Smooth muscle cell (in vitro differentiated cells): ENCODE measurements at regions not wholly inside any gene's neighbourhood (a gene's known extent, or its start where the extent isn't known, plus 50 kb on each side); places are given as distances from the start of the nearest gene placed in this dataset.

ENCODE experiments used
- DNase-seq: peaks from one replicate; lab custom pipeline; 2025; ENCODE audit not compliant: unreplicated experiment; lab: John Stamatoyannopoulos, UW
- H2AFZ ChIP-seq: fragments of 200-600 bp; sonication (generic); 2 replicates; pipeline ENCODE4 v1.6.0; 2016; ENCODE audit warnings: antibody characterized with exemption, low read depth, mild to moderate bottlenecking
- H3F3A ChIP-seq: fragments of 200-600 bp; sonication (generic); 2 replicates; pipeline ENCODE4 v1.6.0; 2017; ENCODE audit warnings: antibody characterized with exemption, low read depth
- H3K27ac ChIP-seq: fragments of 200-600 bp; sonication (generic); 2 replicates; pipeline ENCODE4 v1.5.1; 2016; ENCODE audit warnings: low read depth, mild to moderate bottlenecking
- H3K27me3 ChIP-seq: fragments of 200-600 bp; sonication (generic); 2 replicates; pipeline ENCODE4 v1.6.1; 2016; ENCODE audit warnings: low read depth, mild to moderate bottlenecking
- H3K36me3 ChIP-seq: fragments of 200-600 bp; sonication (generic); 2 replicates; pipeline ENCODE4 v1.5.1; 2016; ENCODE audit warnings: low read depth
- H3K4me1 ChIP-seq: fragments of 200-600 bp; sonication (generic); 2 replicates; pipeline ENCODE4 v1.5.1; 2016; ENCODE audit warnings: low read depth
- H3K4me2 ChIP-seq: fragments of 200-600 bp; sonication (generic); 2 replicates; pipeline ENCODE4 v1.6.0; 2016; ENCODE audit warnings: mild to moderate bottlenecking
- H3K4me3 ChIP-seq: fragments of 200-600 bp; sonication (generic); 2 replicates; pipeline ENCODE4 v1.5.1; 2016; ENCODE audit warnings: mild to moderate bottlenecking
- H3K79me2 ChIP-seq: fragments of 200-600 bp; sonication (generic); 2 replicates; pipeline ENCODE4 v1.6.0; 2016; ENCODE audit warnings: low read depth, mild to moderate bottlenecking
- H3K9ac ChIP-seq: fragments of 200-600 bp; sonication (generic); 2 replicates; pipeline ENCODE4 v1.6.0; 2016; ENCODE audit warnings: low read depth
- H3K9me3 ChIP-seq: fragments of 200-600 bp; sonication (generic); replicated peaks from 2 replicates; pipeline ENCODE4 v1.5.1; 2016; ENCODE audit warnings: low read depth
- H4K20me1 ChIP-seq: fragments of 200-600 bp; sonication (generic); 2 replicates; pipeline ENCODE4 v1.6.0; 2016; ENCODE audit warnings: low read depth
- WGBS: methylation state at CpG from one replicate; pipeline ENCODE4 v1.1.7; 2016; ENCODE audit warnings: low lambda C conversion rate; 5-methylcytosine and 5-hydroxymethylcytosine counted together
- TF ChIP-seq, protein P1 (sequence below): fragments of 200-600 bp; sonication (generic); IDR thresholded peaks from 2 replicates; pipeline ENCODE4 v1.5.1; 2017; ENCODE audit warnings: borderline replicate concordance, mild to moderate bottlenecking, antibody characterized with exemption; ENCODE audit not compliant: insufficient read depth, poor library complexity, severe bottlenecking

DNA sequence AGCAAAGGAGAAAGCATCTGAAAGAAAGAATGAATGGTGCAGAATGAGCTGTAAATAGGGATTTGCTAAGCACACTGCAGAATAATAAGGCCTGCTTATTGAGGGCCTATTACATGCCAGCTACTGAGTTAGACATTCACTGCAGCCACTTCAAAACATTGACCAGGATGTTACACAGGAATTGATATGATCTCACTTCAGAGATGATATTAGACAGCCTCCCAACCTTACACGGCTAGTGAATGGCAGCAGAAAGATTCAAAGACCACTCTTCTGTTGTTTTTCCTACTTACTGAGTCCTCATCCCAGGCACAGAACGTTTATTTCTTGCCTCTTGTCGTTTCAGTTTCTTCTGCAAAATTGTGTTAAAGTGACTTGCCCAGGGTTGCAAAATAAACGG is 1209.9 kb upstream of the WWC1 start:
- no peak overlapping the region for H3K27ac ChIP-seq
- H3K9me3 ChIP-seq = no peaks in the 10 kb centered on the region
- TF ChIP-seq, protein P1, sequence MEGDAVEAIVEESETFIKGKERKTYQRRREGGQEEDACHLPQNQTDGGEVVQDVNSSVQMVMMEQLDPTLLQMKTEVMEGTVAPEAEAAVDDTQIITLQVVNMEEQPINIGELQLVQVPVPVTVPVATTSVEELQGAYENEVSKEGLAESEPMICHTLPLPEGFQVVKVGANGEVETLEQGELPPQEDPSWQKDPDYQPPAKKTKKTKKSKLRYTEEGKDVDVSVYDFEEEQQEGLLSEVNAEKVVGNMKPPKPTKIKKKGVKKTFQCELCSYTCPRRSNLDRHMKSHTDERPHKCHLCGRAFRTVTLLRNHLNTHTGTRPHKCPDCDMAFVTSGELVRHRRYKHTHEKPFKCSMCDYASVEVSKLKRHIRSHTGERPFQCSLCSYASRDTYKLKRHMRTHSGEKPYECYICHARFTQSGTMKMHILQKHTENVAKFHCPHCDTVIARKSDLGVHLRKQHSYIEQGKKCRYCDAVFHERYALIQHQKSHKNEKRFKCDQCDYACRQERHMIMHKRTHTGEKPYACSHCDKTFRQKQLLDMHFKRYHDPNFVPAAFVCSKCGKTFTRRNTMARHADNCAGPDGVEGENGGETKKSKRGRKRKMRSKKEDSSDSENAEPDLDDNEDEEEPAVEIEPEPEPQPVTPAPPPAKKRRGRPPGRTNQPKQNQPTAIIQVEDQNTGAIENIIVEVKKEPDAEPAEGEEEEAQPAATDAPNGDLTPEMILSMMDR = no peak
- H3K27me3 ChIP-seq = no peaks in the 10 kb centered on the region
- H3K4me3 ChIP-seq = no peak overlapping the region
- H3K4me1 ChIP-seq = no peaks in the 10 kb centered on the region
- no peaks in the 10 kb centered on the region for H4K20me1 ChIP-seq
- no peak overlapping the region for H3K4me2 ChIP-seq
- H3K9ac ChIP-seq = no peak overlapping the region
- no peaks in the 10 kb centered on the region for H3K79me2 ChIP-seq
- peak overlapping the region; percentile 86 for H2AFZ ChIP-seq
- H3F3A ChIP-seq = no peaks in the 10 kb centered on the region
- 10% methylated on average over 4 of the region's 4 CpGs for WGBS
- H3K36me3 ChIP-seq = no peaks in the 10 kb centered on the region
- DNase-seq = no peak

DNA sequence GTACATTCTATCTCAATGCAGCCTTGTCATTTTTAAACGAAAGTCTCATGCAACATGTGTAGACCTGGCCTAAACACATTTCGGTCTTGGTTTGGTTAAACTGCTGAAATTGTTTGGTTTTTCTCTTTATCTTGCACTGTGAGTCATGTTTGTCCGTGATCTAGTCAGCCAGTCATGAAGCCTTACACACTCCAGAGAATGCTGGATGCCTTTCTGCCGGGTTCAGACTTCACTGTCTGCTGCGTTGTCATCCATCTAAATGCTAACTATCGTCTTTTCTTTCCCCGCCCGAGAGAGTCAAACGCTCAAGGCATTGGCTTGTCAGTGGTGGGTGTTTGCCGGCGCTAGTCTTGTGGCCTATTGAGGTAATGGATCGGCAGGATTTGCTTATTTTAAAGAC is 1194.6 kb upstream of the WWC1 start:
- 25% methylated on average over 12 of the region's 12 CpGs for whole genome bisulfite sequencing
- Histone ChIP-seq H3K27me3 (no peaks in the 10 kb centered on the region), H3K4me1 (no peaks in the 10 kb centered on the region), H3F3A (no peaks in the 10 kb centered on the region), H3K9me3 (no peaks in the 10 kb centered on the region), H3K36me3 (no peaks in the 10 kb centered on the region), H4K20me1 (no peaks in the 10 kb centered on the region), H3K27ac (peak overlapping the region; percentile 71), H3K79me2 (no peaks in the 10 kb centered on the region), H3K9ac (peak overlapping the region; percentile 27), H3K4me3 (no peak overlapping the region), H2AFZ (peak overlapping the region; percentile 42), H3K4me2 (peak overlapping the region; percentile 40)
- TF ChIP-seq, protein P1 = no peak
- no peak for DNase-seq

DNA sequence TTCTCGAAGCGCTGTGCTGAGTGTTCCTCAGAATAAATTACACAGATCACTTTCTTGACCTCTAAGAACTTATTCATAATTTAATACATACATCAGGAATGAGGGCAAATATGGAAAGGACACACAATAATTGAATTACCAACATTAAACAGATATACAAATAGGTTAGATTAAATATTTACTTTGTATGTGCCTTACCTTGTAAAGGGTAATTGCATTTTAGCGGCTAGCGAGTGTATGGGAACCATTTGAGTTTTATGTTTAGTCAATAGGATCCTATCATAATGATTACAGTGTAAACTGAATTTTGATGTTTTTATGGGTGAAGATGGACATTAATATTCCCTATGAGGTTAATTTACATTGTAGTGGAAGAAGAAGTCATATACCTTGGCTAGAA is 1187.1 kb upstream of the WWC1 start:
- H3K4me1 ChIP-seq = no peaks in the 10 kb centered on the region
- no peaks in the 10 kb centered on the region for H3F3A ChIP-seq
- H3K27ac ChIP-seq = no peak overlapping the region
- WGBS = 98% methylated on average over 4 of the region's 4 CpGs
- H3K27me3 ChIP-seq = no peaks in the 10 kb centered on the region
- no peaks in the 10 kb centered on the region for H4K20me1 ChIP-seq
- TF ChIP-seq, protein P1 = no peak
- no peaks in the 10 kb centered on the region for H3K36me3 ChIP-seq
- H3K79me2 ChIP-seq = no peaks in the 10 kb centered on the region
- no peaks in the 10 kb centered on the region for H3K9me3 ChIP-seq
- no peak overlapping the region for H2AFZ ChIP-seq
- DNase-seq = no peak
- no peak overlapping the region for H3K9ac ChIP-seq
- no peak overlapping the region for H3K4me3 ChIP-seq
- no peak overlapping the region for H3K4me2 ChIP-seq

DNA sequence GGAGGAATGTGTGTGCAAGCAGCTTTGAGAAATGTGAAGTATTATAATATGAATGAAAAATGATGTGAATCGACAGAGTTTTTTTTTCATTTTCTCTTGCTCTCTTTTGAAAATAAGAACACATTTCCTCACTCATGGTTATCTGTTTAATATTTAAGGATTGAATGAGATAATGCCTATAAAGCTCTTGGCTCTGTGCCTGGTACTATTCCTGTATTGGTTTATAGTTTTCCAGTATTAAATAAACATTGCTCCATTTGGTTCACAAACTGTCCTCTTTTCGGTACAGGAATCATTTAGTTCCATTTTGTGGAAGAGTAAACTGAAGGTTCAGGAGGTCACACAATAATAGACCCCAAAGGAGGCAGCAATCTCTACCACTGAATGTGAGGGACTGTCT is 1185.5 kb upstream of the WWC1 start:
- Histone ChIP-seq H3K4me2 (no peak overlapping the region), H3K9ac (no peak overlapping the region), H3F3A (no peaks in the 10 kb centered on the region), H2AFZ (no peak overlapping the region), H3K27me3 (no peaks in the 10 kb centered on the region), H3K27ac (no peak overlapping the region), H4K20me1 (no peaks in the 10 kb centered on the region), H3K9me3 (no peaks in the 10 kb centered on the region), H3K4me1 (no peaks in the 10 kb centered on the region), H3K4me3 (no peak overlapping the region), H3K36me3 (no peaks in the 10 kb centered on the region), H3K79me2 (no peaks in the 10 kb centered on the region)
- 93% methylated on average over 2 of the region's 2 CpGs for WGBS
- TF ChIP-seq, protein P1 = no peak
- DNase-seq = no peak
